Activated naive CD4-positive, alpha-beta T cell treated with anti-CD3 and anti-CD28 coated beads, Interleukin-2, amount 50 U/mL, for 16 hours (primary cell): ENCODE measurements at regions not wholly inside any gene's neighbourhood (a gene's known extent, or its start where the extent isn't known, plus 50 kb on each side); places are given as distances from the start of the nearest gene placed in this dataset.

Experiments used
- DNase-seq: peaks from one replicate; pipeline ENCODE4 v3.0.0-alpha.2; 2020

GRCh38 chr12:13375583-13376345, 179.2 kb downstream of the EMP1 start:
- no peak for DNase-seq

- no peak for DNase-seq
Measured at GRCh38 chr12:13374793-13375192, 178.3 kb downstream of the EMP1 start.

DNA sequence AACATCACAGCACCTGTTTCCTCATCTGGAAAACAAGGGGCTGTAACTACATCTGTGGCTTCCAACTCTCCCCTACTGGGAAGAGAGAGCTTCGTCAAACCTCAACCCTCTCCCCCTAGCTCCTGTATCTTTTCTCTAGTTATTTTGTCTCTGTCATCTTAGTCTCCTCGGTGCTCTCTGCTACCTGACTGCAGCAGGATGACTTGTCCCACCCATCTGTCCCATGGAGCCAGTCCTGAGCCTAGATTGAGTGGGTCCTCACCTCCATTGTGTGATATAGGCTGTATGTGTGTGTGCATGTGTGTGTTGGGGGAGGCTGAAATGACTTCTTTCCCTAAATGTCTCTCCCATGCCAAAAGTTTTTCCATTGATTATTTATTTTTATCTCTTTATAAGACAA, 177.3 kb downstream of the EMP1 start:
- DNase-seq = no peak

- DNase-seq = no peak
Measured at GRCh38 chr12:13373131-13373530, 176.6 kb downstream of the EMP1 start.

DNA sequence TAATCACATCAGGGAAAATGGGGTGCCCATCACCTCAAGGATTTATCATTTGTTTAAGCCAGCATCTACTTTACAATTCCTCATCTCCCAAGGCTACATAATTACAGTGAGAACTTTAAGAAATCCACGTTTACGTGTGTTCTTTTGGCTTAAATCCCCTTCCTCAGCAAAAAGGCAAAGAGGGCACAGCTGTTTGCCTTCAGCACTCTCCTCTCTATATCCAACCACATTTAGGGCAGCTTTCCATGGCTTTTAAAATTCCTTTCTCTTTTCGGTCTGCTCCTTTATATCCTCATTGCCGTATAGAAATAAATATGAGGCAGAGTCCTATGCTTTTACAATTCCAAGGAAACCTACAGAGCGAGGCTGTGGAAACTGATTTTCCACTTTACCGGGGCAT, 175.9 kb downstream of the EMP1 start:
- no peak for DNase-seq

DNA sequence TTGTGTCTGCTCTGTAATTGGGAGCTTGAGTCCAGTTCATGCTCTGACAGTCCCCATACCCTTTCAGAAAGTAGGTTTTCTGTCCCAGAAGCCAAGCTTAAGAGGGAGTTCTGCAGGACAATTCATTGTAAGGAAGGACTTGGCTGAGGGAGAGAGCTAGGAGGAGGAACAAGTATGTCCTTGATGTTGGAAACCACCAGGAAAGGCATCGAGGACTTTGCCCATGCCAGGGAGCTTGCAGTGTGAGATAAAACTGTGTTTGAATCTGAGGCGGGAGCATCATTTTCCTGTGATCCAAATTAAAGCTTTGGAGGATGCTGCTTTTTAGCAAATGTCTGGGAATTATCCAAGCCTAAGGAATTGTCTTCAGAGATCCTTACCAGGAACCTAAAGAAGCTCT, 175.3 kb downstream of the EMP1 start:
- no peak for DNase-seq

DNA sequence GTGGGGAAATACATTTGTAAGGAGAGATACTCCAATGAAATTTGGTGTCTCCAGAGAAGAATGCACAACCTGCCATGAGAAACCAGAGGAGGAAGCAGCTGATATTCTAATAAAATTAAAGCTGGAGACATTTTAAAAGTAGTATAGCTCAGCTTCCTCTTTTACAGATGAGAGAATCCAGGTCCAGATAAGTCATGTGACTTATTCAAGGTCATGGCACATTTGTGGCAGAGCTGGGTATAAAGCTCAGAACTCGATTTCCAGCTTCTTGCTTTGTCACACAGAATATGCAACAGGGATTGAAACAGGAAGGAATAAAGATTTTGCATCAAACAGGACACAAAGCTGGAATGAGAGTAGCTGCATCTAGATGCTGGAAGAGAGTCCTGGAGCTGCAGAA, 174.8 kb downstream of the EMP1 start:
- DNase-seq = no peak

- DNase-seq = no peak
Measured at GRCh38 chr12:13369474-13370056, 173.0 kb downstream of the EMP1 start.

- DNase-seq = no peak
Measured at GRCh38 chr12:13368971-13369370, 172.4 kb downstream of the EMP1 start.

DNA sequence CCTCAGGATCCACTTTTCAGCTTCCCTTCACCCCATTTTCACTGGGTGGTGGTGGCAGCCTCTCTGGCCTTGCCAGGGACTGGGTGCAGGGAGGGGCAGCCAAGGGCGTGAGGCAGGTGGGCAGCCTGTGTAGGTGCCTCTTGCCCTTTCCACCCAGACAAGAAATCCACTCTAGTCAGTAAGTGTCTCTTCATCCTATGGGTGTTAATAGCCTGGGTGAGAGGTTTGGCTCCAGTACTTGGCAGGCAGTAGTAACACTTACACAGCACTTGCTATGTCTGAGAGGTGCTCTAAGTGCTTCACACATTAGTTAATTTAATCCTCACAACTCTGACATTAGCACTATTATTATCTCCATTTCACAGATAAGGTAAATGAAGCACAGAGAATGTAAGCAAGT, 171.9 kb downstream of the EMP1 start:
- no peak for DNase-seq

- DNase-seq = no peak
Measured at GRCh38 chr12:13367973-13368372, 171.4 kb downstream of the EMP1 start.

GRCh38 chr12:13365748-13366366, 169.3 kb downstream of the EMP1 start:
- DNase-seq = no peak

DNA sequence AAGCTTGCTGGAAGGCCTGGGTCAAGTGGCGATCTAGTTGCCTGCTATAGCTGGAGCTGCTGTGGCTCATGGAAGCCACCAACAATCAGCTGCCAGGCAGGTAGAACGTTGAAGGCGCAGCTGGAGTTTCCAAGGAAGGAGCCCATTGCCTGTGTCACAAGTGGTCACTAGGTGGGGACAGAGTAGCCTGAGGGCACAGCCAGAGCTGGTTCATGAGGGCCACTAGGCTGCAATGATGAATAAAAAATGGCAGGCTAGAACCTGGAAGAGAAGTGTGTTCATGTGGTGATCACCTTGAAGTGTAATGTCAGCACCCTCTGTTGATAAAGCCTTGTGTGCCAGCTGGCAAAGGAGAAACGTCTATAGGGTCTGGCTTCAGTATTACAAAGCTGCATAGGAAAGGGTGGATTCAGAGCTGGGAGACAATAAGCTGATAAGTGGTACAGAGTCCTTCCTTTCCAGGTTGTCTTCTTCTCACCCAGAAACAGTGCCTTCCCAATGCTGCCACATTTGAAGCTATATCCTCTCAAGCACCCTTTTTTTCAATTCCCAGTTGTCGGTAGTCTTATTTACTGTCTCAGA, 165.8 kb downstream of the EMP1 start:
- DNase-seq = peak; percentile 34

GRCh38 chr12:13359636-13360035, 163.1 kb downstream of the EMP1 start:
- DNase-seq = no peak

GRCh38 chr12:13358391-13358905, 161.9 kb downstream of the EMP1 start:
- DNase-seq = no peak

DNA sequence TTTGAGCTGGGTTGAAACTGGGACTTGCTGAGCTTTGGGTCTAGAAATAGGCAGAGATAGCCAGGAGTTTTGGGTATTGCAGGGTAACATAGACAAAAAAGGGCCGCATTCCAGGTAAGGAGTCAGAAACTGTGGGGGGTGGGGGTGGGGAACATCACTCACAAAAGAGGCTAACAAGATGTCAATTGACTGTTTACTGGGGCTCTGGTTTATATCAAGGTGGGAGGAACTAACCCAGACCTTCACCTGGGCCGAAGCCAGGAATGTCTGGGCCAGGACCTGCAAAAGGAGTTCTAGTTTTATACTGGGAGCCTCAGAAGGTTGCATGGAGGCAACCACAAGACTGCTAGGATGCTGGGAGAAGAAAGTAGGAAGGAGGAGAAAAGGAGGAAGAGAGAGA, 154.4 kb downstream of the EMP1 start:
- no peak for DNase-seq

DNA sequence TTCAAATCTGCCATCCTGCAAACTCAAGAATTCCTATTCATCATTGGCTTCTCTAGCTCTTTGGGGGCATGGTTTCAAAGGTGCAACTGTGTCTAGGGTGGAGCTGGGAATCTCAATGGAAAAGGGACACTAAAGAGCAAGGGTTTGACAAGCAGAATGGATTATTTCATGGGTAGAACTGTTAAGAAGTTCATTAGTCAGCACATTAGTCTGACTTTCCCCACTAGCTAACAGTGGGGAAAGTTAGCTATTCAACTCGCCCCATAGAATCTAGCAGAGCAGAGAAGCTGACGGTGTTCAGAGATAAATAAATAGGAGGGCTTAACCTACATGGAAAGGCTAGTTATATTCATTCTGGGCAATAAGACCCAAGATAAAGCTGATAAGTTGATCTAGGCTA, 153.9 kb downstream of the EMP1 start:
- DNase-seq = no peak

DNA sequence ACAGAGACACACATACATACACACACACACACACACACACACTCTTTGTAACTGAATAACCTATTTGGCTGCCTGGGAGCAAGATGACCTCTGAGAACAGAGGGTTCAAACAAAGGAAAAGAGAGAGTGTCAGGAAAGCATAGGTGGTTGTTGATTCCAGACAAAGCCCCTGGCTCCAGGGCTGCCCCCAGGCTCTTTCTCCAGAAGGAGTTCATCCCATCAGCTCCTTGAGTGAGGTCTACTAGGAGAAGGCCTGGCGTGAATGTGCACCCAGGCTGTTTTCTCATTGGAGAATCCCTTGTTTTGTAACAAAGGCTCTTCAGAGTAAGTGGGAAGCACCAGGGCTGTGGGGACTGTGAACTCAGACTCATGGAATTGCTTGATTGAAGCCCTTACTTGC, 151.9 kb downstream of the EMP1 start:
- DNase-seq = no peak

DNA sequence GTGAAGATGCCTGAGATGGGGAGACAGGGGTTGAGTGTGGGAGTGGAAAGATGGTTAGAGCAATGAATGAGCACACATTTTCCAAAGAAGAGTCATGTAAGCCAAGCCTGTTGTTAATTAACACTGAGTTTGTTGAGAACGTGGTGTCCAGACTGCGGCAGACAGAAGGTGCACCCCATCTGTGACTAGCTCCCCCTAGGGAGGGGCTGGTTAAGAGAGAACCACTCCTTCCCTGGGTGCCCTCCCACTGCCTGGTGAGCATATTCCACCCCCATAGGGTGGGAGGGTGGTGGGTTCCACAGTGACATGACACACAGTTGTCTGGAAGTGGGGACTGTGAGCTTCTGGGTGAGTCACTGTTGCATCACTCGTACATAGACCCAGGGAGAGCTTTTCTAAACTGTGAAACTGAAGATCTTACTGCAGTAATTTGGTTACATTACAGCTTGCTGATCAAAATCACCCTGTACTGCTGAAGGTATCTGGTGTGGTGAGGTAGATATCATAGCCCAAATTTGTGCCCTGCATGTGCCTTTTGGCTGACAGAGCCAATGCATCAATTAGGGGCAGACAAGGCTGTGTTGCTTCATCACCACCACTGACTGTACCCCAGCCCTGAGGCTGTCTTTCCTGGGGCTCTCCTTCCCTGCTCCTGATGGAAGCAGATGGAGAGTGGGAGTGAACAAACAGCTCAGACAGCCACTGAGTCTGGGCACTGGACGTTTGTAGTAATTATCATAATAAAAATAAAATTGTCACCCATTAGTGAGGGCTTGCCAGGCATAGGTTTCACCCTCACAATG, 150.9 kb downstream of the EMP1 start:
- DNase-seq = peak; percentile 59

DNA sequence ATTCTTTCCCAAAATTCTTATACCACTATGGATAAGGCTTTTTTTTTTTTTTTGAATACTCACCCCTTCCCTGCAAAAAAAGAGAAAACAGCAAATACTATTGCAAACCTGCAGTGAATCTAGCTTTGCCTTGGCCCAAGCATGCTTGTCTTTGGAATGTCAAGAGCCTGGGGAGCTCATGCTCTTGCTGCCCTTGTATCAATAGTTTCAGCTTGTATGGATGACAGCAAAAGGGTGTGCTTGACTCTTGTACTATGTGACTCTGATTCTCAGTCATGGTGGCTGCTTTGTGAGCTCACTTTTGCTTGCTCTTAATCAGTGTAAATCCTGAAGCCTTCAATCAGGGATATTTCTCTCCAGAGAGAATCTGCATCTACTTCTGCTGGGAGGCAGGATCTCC, 149.2 kb downstream of the EMP1 start:
- no peak for DNase-seq

DNA sequence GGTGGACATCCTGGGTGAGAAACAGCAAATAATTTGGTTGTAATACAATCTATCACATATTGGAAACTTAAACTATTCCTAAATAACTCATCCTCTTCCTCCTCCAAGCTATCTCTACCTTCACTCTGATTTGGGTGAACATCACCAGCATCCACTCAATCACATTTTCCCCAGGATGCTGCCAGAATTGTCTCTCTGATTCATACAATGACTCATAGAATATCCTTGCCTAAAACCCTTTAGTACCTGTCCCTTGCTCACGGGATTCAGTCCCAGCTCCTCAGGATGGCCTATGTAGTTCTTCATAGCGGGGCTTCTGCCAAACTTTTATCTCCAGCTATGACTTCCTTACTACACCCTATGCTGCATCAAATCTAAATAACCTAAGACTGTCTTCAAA, 146.8 kb downstream of the EMP1 start:
- DNase-seq = no peak

GRCh38 chr12:13342971-13343370, 146.4 kb downstream of the EMP1 start:
- DNase-seq = no peak

GRCh38 chr12:13340149-13340548, 143.6 kb downstream of the EMP1 start:
- no peak for DNase-seq
